ENCODE measurements at regions not wholly inside any gene's neighbourhood (a gene's known extent, or its start where the extent isn't known, plus 50 kb on each side); places are given as distances from the start of the nearest gene placed in this dataset.

DNA sequence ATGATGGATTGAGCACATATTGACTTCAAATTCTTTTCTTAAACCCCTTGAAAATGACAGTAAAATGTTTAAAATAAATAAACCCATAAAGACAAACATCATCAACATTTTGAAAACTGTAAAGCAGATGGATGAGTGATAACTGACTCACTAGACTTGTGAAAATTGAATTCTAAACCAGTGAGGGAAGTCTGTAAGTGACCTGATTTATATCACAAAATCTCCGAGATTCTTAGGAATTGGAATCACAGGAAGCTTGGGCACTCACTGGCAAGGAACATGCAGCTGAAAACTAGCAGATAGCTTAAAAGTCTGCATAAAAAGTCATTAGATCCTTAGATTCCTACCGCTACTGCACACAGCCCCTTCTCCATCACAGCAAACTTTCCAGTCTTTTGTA is 51.3 kb upstream of the TSC22D1 start:
- H3K36me3 Mint-ChIP-seq (ENCODE audit: low read depth): peaks cover 5% of the 10 kb centered on the region
- H3K4me3 Mint-ChIP-seq: no peak overlapping the region
- ATAC-seq (no peak), DNase-seq (no peak)
- no peak overlapping the region for H3K27ac Mint-ChIP-seq
- H3K4me1 Mint-ChIP-seq: peaks cover 4% of the 10 kb centered on the region
- H3K9me3 ChIP-seq (ENCODE audit: control insufficient read depth, low read length, poor library complexity, severe bottlenecking): no peaks in the 10 kb centered on the region
- peaks cover 33% of the 10 kb centered on the region for H3K27me3 Mint-ChIP-seq

GRCh38 chr13:44626176-44626575 is 50.0 kb upstream of the TSC22D1 start:
- no peak overlapping the region for H3K4me3 Mint-ChIP-seq
- ATAC-seq (no peak), DNase-seq (no peak)
- no peaks in the 10 kb centered on the region for H3K9me3 ChIP-seq (ENCODE audit: control insufficient read depth, low read length, poor library complexity, severe bottlenecking)
- peaks cover 4% of the 10 kb centered on the region for H3K4me1 Mint-ChIP-seq
- H3K27ac Mint-ChIP-seq: no peak overlapping the region
- peaks cover 5% of the 10 kb centered on the region for H3K36me3 Mint-ChIP-seq (ENCODE audit: low read depth)
- H3K27me3 Mint-ChIP-seq: peaks cover 32% of the 10 kb centered on the region
